Type B pancreatic cell (in vitro differentiated cells): ENCODE measurements at regions not wholly inside any gene's neighbourhood (a gene's known extent, or its start where the extent isn't known, plus 50 kb on each side); places are given as distances from the start of the nearest gene placed in this dataset.
A peak's percentile ranks its signal among the peaks of the same experiment; 100 is the strongest.

Source experiments
- DNase-seq: peaks from one replicate; pipeline ENCODE4 v3.0.0; 2021; ENCODE audit warnings: mixed read lengths; ENCODE audit not compliant: unreplicated experiment; ENCODE audit errors: extremely low spot score
- H3K27ac Mint-ChIP-seq: 2 replicates; pipeline ENCODE4 v1.8.0; 2021; ENCODE audit warnings: mild to moderate bottlenecking, mixed read lengths
- H3K27me3 Mint-ChIP-seq: 2 replicates; pipeline ENCODE4 v1.8.0; 2021; ENCODE audit warnings: mixed read lengths
- H3K36me3 Mint-ChIP-seq: 2 replicates; pipeline ENCODE4 v1.8.0; 2021; ENCODE audit warnings: mixed read lengths
- H3K4me1 Mint-ChIP-seq: one replicate; pipeline ENCODE4 v1.8.0; 2021; ENCODE audit warnings: mixed read lengths; ENCODE audit not compliant: unreplicated experiment
- H3K4me3 Mint-ChIP-seq: 2 replicates; pipeline ENCODE4 v1.8.0; 2021; ENCODE audit warnings: mild to moderate bottlenecking, mixed read lengths
- H3K9me3 Mint-ChIP-seq: 2 replicates; pipeline ENCODE4 v1.8.0; 2021; ENCODE audit warnings: mixed read lengths
- TF ChIP-seq, protein P1 (sequence below): fragments of 200-600 bp; sonication (generic); conservative IDR thresholded peaks from 2 replicates; pipeline ENCODE4 v1.5.0; 2021; ENCODE audit warnings: antibody characterized with exemption, mild to moderate bottlenecking

- Mint-ChIP-seq H3K36me3 (no peaks in the 10 kb centered on the region), H3K27ac (peak overlapping the region; percentile 11), H3K4me1 (peaks cover 20% of the 10 kb centered on the region), H3K9me3 (no peaks in the 10 kb centered on the region), H3K27me3 (peaks cover 38% of the 10 kb centered on the region), H3K4me3 (peak overlapping the region; percentile 12)
- DNase-seq: peak; percentile 88
- TF ChIP-seq, protein P1, sequence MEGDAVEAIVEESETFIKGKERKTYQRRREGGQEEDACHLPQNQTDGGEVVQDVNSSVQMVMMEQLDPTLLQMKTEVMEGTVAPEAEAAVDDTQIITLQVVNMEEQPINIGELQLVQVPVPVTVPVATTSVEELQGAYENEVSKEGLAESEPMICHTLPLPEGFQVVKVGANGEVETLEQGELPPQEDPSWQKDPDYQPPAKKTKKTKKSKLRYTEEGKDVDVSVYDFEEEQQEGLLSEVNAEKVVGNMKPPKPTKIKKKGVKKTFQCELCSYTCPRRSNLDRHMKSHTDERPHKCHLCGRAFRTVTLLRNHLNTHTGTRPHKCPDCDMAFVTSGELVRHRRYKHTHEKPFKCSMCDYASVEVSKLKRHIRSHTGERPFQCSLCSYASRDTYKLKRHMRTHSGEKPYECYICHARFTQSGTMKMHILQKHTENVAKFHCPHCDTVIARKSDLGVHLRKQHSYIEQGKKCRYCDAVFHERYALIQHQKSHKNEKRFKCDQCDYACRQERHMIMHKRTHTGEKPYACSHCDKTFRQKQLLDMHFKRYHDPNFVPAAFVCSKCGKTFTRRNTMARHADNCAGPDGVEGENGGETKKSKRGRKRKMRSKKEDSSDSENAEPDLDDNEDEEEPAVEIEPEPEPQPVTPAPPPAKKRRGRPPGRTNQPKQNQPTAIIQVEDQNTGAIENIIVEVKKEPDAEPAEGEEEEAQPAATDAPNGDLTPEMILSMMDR: peak; percentile 100
Measured at GRCh38 chr13:99436686-99437416, 64.4 kb upstream of the TM9SF2 start.

DNA sequence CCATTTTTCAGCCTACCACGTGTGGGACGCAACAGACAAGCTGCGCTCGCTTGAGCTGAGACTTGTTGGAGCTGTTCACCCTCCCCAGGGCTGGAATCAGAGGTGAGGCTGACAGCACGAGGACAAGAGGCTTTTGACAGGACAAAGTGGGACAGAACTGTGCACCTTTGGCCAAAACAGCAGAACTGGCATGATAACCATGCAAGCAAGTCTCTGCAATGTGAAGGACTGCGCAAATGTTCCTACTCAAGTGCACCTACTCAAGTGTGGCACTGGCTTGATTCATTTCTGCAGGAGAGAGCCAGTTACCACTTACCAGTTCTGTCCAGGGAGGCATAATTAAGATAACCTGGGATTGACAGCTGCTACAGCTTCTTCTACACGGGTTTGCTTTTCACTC lies 62.2 kb upstream of the TM9SF2 start:
- DNase-seq: no peak
- H3K27ac Mint-ChIP-seq: no peak overlapping the region
- TF ChIP-seq, protein P1: no peak
- H3K9me3 Mint-ChIP-seq: no peaks in the 10 kb centered on the region
- H3K4me3 Mint-ChIP-seq: no peak overlapping the region
- H3K4me1 Mint-ChIP-seq: peaks cover 12% of the 10 kb centered on the region
- peaks cover 32% of the 10 kb centered on the region for H3K27me3 Mint-ChIP-seq
- no peaks in the 10 kb centered on the region for H3K36me3 Mint-ChIP-seq

DNA sequence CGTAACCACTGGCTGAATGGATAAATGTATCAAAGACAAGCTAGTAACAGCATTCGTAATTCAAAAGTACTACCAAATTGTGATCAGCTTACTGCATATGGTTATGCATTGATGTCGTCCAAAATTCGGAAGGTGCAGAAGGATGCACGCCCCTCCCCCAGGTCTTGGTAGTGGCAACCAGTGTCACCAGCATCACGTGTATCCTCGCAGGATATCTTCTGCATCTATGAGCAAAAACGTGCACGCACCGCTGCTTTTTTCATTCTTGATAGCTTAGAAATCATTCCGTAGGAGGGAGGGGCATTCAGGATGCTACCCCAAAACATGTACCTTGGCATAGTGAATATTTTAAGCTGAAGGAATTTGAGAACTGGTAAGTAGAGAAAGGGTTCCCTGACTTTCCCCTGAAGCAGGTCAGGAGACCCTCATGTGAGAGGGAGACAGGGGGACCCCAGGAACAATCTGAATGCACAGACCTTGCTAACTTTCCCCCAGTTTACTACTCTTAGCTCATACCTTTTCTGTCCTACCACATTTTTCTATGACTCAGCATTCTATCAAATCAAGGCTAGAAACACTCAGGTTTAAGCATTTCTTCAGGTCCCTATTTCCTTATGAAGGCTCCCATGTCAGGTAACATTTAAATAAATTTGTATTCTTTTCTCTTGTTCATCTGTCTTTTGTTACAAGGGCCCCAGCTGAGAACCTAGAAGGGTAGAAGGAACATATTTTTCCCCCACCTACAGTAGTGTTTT lies 61.2 kb upstream of the TM9SF2 start:
- Mint-ChIP-seq H3K27ac (peak overlapping the region; percentile 65), H3K4me1 (peaks cover 15% of the 10 kb centered on the region), H3K27me3 (peaks cover 32% of the 10 kb centered on the region), H3K4me3 (no peak overlapping the region), H3K36me3 (no peaks in the 10 kb centered on the region), H3K9me3 (no peaks in the 10 kb centered on the region)
- no peak for DNase-seq
- TF ChIP-seq, protein P1: no peak

- TF ChIP-seq, protein P1: peak; percentile 97
- no peak for DNase-seq
- no peak overlapping the region for H3K4me3 Mint-ChIP-seq
- H3K27ac Mint-ChIP-seq: peak overlapping the region; percentile 40
- H3K4me1 Mint-ChIP-seq: peaks cover 3% of the 10 kb centered on the region
- H3K9me3 Mint-ChIP-seq: no peaks in the 10 kb centered on the region
- H3K36me3 Mint-ChIP-seq: no peaks in the 10 kb centered on the region
- peaks cover 27% of the 10 kb centered on the region for H3K27me3 Mint-ChIP-seq
Measured at GRCh38 chr13:99442273-99442895, 58.9 kb upstream of the TM9SF2 start.

GRCh38 chr13:99446242-99446641 lies 55.0 kb upstream of the TM9SF2 start:
- Mint-ChIP-seq H3K4me3 (no peak overlapping the region), H3K4me1 (peaks cover 3% of the 10 kb centered on the region), H3K9me3 (no peaks in the 10 kb centered on the region), H3K27ac (no peak overlapping the region), H3K27me3 (peaks cover 12% of the 10 kb centered on the region), H3K36me3 (no peaks in the 10 kb centered on the region)
- no peak for DNase-seq
- TF ChIP-seq, protein P1: peak; percentile 36
